Thyroid gland (tissue), 4 donors: ENCODE measurements at regions not wholly inside any gene's neighbourhood (a gene's known extent, or its start where the extent isn't known, plus 50 kb on each side); places are given as distances from the start of the nearest gene placed in this dataset.

Source experiments
- DNase-seq, 2 donors: peaks; one replicate each; pipeline ENCODE4 v3.0.0-alpha.2; 2019
- H3K27ac ChIP-seq, 3 donors: fragments of 200-600 bp; sonication (generic); 1 replicate in 2 of 3; 2 replicates in 1 of 3; pipeline ENCODE4 v1.5.1; 2016 to 2019; ENCODE audit warnings: mild to moderate bottlenecking in 1 of 3, moderate library complexity in 1 of 3
- H3K27me3 ChIP-seq: fragments of 200-600 bp; sonication (generic); one replicate; pipeline ENCODE4 v1.5.1; 2019
- H3K36me3 ChIP-seq, 2 donors: fragments of 200-600 bp; sonication (generic); one replicate each; pipeline ENCODE4 v1.5.1; 2016 to 2019
- H3K4me1 ChIP-seq, 2 donors: fragments of 200-600 bp; sonication (generic); one replicate each; pipeline ENCODE4 v1.5.1; 2017 to 2019
- H3K4me3 ChIP-seq, 3 donors: fragments of 200-600 bp; sonication (generic); replicated peaks in 1 of 3; 1 replicate in 2 of 3; 2 replicates in 1 of 3; pipeline ENCODE4 v1.5.1; 2016; ENCODE audit warnings: mild to moderate bottlenecking in 1 of 3
- H3K9me3 ChIP-seq: fragments of 200-600 bp; sonication (generic); one replicate; pipeline ENCODE4 v1.5.1; 2017
- POLR2A ChIP-seq, 2 donors: fragments of 450-650 bp; IDR thresholded peaks; one replicate each; pipeline ENCODE4 v1.6.1; 2017; ENCODE audit warnings: antibody characterized with exemption in 2 of 2, mild to moderate bottlenecking in 2 of 2, moderate library complexity in 1 of 2
- WGBS, 2 donors: methylation state at CpG; one replicate each; pipeline ENCODE4 v1.1.5; 2017; 5-methylcytosine and 5-hydroxymethylcytosine counted together
- intact Hi-C: fragments of 100-400 bp; cut with DNase I; formaldehyde crosslinking; loops from one replicate; pipeline ENCODE4 v1.15.1; 2023
- TF ChIP-seq, protein P1 (sequence below), 6 experiments: fragments of 200-600 bp in 3 of 6; fragments of 450-650 bp in 3 of 6; sonication (generic) in 3 of 6; IDR thresholded peaks; one replicate each; pipeline ENCODE4 v1.5.1; 2016 to 2019; ENCODE audit warnings: antibody characterized with exemption in 6 of 6, mild to moderate bottlenecking in 2 of 6, inconsistent platforms in 1 of 6, moderate library complexity in 1 of 6

DNA sequence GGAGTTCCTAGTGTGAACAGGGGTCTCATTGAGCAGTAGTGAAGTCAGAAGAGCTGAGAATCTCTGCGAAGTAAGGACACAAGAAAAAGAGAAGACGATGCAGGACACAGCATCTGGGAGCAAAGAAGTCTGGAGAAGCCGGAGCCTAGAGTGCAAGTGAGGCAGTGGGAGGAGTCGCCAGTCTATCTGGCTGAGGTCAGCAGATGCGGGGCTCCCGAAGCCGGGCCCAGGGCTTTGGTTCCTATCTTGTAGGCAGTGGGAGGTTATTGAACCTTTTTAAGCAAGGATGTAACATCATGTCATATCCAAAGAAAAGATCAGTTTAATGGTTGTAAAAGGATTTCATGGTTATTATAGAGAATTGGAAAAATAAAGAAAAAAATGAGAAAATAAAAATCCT lies 90.8 kb upstream of the KCTD1 start:
- H3K4me3 ChIP-seq: no peak overlapping the region
- no peak overlapping the region for H3K27ac ChIP-seq
- no peaks in the 10 kb centered on the region for H3K36me3 ChIP-seq
- no peaks in the 10 kb centered on the region for H3K9me3 ChIP-seq
- TF ChIP-seq POLR2A (IDR thresholded peaks at IDR 0.05): no peak
- TF ChIP-seq, protein P1, sequence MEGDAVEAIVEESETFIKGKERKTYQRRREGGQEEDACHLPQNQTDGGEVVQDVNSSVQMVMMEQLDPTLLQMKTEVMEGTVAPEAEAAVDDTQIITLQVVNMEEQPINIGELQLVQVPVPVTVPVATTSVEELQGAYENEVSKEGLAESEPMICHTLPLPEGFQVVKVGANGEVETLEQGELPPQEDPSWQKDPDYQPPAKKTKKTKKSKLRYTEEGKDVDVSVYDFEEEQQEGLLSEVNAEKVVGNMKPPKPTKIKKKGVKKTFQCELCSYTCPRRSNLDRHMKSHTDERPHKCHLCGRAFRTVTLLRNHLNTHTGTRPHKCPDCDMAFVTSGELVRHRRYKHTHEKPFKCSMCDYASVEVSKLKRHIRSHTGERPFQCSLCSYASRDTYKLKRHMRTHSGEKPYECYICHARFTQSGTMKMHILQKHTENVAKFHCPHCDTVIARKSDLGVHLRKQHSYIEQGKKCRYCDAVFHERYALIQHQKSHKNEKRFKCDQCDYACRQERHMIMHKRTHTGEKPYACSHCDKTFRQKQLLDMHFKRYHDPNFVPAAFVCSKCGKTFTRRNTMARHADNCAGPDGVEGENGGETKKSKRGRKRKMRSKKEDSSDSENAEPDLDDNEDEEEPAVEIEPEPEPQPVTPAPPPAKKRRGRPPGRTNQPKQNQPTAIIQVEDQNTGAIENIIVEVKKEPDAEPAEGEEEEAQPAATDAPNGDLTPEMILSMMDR (IDR thresholded peaks at IDR 0.05): no peak
- DNase-seq: no peak
- 87% methylated on average over 7 of the region's 7 CpGs for WGBS, 2 donors
- H3K4me1 ChIP-seq: peaks cover 3 to 8% of the 10 kb centered on the region in 2 donors
- intact Hi-C loops: loop anchor here (10.0 kb wide), 1 partner anchor 244 kb away; no protein-coding TSS in a partner anchor
- no peaks in the 10 kb centered on the region for H3K27me3 ChIP-seq

DNA sequence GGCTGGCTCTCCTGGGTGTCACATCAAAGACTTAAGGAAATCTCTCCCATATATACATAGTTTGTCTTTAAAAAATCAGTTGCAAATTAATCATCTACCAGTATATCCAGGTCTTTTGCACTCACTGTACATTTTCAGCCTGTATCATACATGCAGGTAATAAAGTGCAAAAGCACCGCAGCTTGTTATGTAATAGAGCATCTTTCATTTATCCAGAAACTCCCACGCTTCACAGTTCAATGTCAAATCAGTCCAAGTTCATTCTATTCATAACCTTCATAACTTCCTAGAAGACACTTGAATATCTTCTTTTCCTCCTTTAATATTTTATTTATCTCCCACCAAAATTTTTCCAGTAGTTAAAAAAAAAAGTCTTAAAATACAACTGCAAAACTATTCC lies 89.6 kb upstream of the KCTD1 start:
- TF ChIP-seq POLR2A (IDR thresholded peaks at IDR 0.05): no peak
- TF ChIP-seq, protein P1 (IDR thresholded peaks at IDR 0.05): no peak
- WGBS, 2 donors: 99% methylated on average over 2 of the region's 2 CpGs
- no peak overlapping the region for H3K4me3 ChIP-seq
- H3K9me3 ChIP-seq: no peaks in the 10 kb centered on the region
- H3K27me3 ChIP-seq: no peaks in the 10 kb centered on the region
- H3K27ac ChIP-seq: no peak overlapping the region
- no peak for DNase-seq
- intact Hi-C loops: loop anchor here (10.0 kb wide), 1 partner anchor 243 kb away; no protein-coding TSS in a partner anchor
- H3K4me1 ChIP-seq: peaks cover 3 to 8% of the 10 kb centered on the region in 2 donors
- H3K36me3 ChIP-seq: no peaks in the 10 kb centered on the region

DNA sequence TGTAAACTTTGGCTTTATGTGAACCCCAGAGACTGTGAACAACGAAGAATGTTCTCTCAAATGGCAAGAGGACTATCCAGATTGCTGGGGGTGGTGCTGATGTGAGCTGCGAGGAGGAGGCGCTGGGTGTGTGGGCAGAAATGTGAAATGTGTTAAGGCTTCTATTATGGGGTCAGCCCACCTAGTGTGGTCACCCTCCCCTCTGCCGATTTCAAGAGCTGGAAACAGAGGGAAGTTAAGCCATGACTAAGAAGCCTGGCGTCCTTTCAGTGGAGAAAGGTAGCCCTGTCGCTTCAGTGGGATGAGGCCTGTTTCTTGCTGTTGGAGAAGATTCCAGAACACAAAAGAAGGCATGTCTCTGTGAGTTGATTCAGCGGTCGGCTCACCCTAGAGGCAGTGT lies 89.0 kb upstream of the KCTD1 start:
- Histone ChIP-seq H3K4me3 (no peak overlapping the region), H3K9me3 (no peaks in the 10 kb centered on the region), H3K4me1 (peaks cover 3 to 8% of the 10 kb centered on the region in 2 donors), H3K27ac (no peak overlapping the region), H3K36me3 (no peaks in the 10 kb centered on the region), H3K27me3 (no peaks in the 10 kb centered on the region)
- no peak for TF ChIP-seq POLR2A (IDR thresholded peaks at IDR 0.05)
- TF ChIP-seq, protein P1 (IDR thresholded peaks at IDR 0.05): no peak
- intact Hi-C loops: loop anchor here (10.0 kb wide), 1 partner anchor 243 kb away; no protein-coding TSS in a partner anchor
- WGBS, 2 donors: 68 to 69% methylated on average over 8 of the region's 8 CpGs
- no peak for DNase-seq

DNA sequence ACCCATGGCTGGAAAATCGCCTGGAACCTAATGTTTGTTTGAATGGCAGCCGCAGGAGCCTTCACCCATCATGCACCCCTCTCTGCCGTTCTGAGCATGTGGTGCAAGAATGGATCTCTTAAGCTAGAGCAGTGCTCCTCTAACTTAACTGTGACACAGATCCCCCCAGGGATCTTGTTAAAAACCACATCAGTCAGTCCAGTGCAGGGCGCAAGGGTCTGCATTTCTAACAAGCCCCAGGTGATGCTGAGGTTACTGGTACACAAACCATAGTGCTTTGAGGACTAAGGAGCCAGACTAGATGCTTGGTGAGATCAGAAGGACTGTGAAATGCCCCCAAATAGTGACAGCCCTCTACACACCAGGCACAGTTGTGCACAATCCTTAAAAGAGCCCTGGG lies 87.1 kb upstream of the KCTD1 start:
- H3K27ac ChIP-seq: no peak overlapping the region
- WGBS, 2 donors: 85 to 90% methylated on average over 2 to 3 of the region's 4 CpGs
- H3K4me1 ChIP-seq: peaks cover 0 to 2% of the 10 kb centered on the region in 2 donors
- H3K9me3 ChIP-seq: no peaks in the 10 kb centered on the region
- intact Hi-C loops: loop anchor here (10.0 kb wide), 1 partner anchor 241 kb away; no protein-coding TSS in a partner anchor
- H3K4me3 ChIP-seq: no peak overlapping the region
- no peaks in the 10 kb centered on the region for H3K27me3 ChIP-seq
- no peaks in the 10 kb centered on the region for H3K36me3 ChIP-seq
- no peak for DNase-seq
- no peak for TF ChIP-seq POLR2A (IDR thresholded peaks at IDR 0.05)
- TF ChIP-seq, protein P1 (IDR thresholded peaks at IDR 0.05): no peak

DNA sequence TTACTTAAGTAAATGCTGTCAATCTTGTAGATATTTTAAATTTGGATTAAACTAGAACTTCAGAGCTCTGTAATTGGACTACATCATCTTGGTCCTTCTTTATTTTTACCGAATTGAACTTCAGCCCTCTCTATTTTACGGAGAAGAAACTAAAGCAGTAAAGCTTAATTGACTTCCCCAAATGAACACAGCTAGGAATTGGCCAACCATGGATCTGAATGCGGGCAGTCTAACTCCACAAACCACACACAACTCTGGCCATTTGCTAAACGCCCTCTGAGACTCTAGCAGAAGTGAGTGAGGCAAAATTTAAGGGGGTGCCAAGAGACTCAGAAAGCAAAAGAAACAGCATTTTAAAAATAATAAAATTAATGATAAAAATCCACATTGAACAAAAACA lies 86.3 kb upstream of the KCTD1 start:
- no peaks in the 10 kb centered on the region for H3K4me1 ChIP-seq
- no peak for DNase-seq
- H3K27me3 ChIP-seq: no peaks in the 10 kb centered on the region
- no peaks in the 10 kb centered on the region for H3K9me3 ChIP-seq
- H3K27ac ChIP-seq: no peak overlapping the region
- TF ChIP-seq, protein P1 (IDR thresholded peaks at IDR 0.05): no peak
- TF ChIP-seq POLR2A (IDR thresholded peaks at IDR 0.05): no peak
- WGBS, 2 donors: 85 to 89% methylated on average over 4 of the region's 4 CpGs
- H3K4me3 ChIP-seq: no peak overlapping the region
- intact Hi-C loops: loop anchor here (10.0 kb wide), 1 partner anchor 240 kb away; no protein-coding TSS in a partner anchor
- H3K36me3 ChIP-seq: no peaks in the 10 kb centered on the region
